Right lobe of liver (tissue), 4 donors: ENCODE measurements at regions not wholly inside any gene's neighbourhood (a gene's known extent, or its start where the extent isn't known, plus 50 kb on each side); places are given as distances from the start of the nearest gene placed in this dataset.

ENCODE experiments used
- POLR2A ChIP-seq: fragments of 450-650 bp; IDR thresholded peaks from one replicate; pipeline ENCODE4 v1.6.1; 2017; ENCODE audit warnings: antibody characterized with exemption, mild to moderate bottlenecking
- TF ChIP-seq, protein P1 (sequence below), 4 donors: fragments of 200-600 bp in 3 of 4; fragments of 450-650 bp in 1 of 4; IDR thresholded peaks; one replicate each; pipeline versions ENCODE4 v1.5.1 to v1.8.0; 2016 to 2022; ENCODE audit warnings: antibody characterized with exemption in 4 of 4, mild to moderate bottlenecking in 2 of 4
- donor health status: DM: no; HTN: no; CAD: no.
- donor health status: DM: no; HTN: no; CAD: no.
- donor health status: DM: no; HTN: yes; CAD: no.

DNA sequence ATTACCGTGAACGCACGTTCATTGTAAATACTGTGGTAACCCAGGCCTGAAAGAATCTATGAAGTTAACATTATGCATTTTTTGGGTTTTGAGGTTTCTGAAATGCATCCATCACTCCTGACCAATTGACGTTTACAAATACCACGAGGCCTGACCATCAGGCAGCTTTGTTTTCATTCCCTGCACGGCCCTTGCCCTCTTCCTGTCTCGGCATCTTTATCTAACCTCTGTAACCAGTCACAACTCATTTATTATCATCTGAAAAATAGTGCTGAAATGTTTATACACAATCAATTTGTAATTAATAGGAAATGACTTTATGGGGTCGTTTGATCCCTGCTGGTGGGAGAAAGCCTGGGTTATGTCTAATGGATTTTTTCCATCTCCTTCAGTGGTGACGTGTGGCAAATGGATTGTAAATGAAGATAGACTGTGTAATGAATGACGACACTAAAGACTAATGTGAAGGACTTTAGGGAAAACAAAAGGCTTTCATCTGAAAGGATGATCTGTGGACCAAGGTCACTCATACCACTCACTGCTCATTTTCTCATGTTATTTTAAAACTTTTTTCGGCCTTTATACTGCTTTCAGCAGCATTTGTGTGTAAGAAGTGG is 102.7 kb upstream of the SORBS2 start:
- TF ChIP-seq, protein P1, sequence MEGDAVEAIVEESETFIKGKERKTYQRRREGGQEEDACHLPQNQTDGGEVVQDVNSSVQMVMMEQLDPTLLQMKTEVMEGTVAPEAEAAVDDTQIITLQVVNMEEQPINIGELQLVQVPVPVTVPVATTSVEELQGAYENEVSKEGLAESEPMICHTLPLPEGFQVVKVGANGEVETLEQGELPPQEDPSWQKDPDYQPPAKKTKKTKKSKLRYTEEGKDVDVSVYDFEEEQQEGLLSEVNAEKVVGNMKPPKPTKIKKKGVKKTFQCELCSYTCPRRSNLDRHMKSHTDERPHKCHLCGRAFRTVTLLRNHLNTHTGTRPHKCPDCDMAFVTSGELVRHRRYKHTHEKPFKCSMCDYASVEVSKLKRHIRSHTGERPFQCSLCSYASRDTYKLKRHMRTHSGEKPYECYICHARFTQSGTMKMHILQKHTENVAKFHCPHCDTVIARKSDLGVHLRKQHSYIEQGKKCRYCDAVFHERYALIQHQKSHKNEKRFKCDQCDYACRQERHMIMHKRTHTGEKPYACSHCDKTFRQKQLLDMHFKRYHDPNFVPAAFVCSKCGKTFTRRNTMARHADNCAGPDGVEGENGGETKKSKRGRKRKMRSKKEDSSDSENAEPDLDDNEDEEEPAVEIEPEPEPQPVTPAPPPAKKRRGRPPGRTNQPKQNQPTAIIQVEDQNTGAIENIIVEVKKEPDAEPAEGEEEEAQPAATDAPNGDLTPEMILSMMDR (IDR thresholded peaks at IDR 0.05), result no peak
- no peak for TF ChIP-seq POLR2A
